ENCODE measurements at regions not wholly inside any gene's neighbourhood (a gene's known extent, or its start where the extent isn't known, plus 50 kb on each side); places are given as distances from the start of the nearest gene placed in this dataset.

- no peak for TF ChIP-seq POLR2A (IDR thresholded peaks at IDR 0.05)
- TF ChIP-seq CTCF (IDR thresholded peaks at IDR 0.05) = no peak
- no peak for TF ChIP-seq EP300 (IDR thresholded peaks at IDR 0.05)
Observed at GRCh38 chr10:128267581-128267980, 141.4 kb upstream of the MKI67 start.

Measured in ovary (tissue), 3 donors.